NCI-H2196 (cell line): ENCODE measurements at regions not wholly inside any gene's neighbourhood (a gene's known extent, or its start where the extent isn't known, plus 50 kb on each side); places are given as distances from the start of the nearest gene placed in this dataset.

Source experiments
- DNase-seq: peaks from one replicate; lab custom pipeline; 2025; ENCODE audit not compliant: unreplicated experiment; lab: John Stamatoyannopoulos, UW

DNA sequence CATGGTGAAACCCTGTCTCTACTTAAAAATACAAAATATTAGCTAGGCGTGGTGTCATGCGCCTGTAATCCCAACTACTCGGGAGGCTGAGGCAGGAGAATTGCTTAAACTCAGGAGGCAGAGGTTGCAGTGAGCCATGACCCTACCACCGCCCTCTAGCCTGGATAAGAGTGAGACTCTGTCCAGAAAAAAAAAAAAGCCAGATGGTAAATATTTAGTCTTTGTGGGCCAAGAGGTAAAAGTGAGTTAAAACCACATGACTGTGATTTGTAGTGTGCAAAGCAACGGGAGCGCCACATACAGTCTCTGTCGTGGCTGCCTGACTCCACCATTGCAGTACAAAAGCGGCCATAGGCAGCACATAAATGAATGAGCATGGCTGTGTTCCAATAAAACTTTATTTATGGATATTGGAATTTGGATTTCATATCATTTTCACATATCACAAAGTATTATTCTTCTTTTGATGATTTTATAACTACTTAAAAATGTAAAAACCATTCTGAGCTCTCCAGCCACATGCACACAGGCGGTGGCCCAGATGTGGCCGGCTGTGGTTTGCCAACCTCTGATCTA, 51.8 kb upstream of the CASZ1 start:
- no peak for DNase-seq

DNA sequence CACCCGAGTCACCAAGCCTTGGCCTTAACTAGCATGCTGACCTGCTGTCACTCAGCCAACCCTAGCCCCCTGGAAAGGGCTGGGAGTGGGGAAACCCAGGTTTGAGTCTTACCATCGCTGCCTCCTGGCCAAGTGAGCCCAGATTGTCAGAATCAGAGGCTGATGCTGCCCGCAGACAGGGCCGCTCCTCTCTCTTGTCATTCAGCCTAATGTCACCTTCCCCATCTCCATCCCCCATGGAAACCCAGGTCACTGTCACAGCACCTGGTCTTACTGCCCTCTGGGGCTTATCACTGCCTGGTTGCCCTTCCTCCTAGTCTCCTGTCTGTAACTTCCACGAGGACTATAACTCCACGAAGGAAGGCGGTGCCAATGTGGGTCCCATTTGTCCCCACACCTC, 53.6 kb upstream of the CASZ1 start:
- DNase-seq: no peak

DNA sequence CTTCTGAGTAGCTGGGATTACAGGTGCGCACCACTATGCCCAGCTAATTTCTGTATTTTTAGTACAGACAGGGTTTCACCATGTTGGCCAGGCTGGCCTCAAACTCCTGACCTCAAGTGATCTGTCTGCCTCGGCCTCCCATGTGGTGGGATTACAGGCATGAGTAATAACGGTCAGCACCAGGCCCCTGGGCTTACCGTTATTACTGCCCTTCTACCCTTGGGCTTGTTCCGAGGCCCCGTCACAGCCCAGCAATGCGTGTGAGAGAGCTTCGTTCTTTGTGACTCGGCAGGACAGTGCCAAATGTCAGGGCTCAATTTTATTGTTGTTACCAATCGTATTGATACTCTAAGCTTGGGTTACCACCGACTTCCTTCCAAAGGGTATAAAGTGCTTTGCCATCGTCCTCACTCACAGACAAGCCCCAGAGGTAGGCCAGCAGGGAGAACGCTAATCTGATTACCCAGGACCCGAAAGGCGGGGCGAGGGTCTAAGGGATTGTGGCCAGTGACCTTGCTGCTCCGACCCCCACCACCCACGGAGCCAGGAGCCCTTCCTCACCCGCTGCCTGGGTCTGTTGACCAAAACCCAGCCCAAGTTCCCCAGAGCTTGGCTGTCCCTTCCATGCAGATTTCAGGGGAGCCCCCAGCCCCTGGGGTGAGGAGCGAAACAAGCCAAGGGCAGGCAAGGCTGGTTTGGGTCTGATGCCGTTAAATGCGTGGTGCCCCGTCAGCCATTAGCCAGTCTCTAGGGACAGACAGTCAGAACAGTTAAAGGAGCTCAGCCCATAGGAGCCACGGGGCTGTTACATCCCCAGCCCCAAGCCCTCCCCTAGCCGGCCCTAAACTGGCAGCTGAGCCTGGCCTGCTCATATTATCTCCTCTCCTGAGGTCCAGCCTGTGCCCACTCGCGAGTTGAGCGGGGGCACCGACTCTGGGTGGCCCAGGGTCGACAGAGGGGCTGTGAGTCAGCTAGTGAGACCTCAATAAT, 54.9 kb upstream of the CASZ1 start:
- DNase-seq: no peak

DNA sequence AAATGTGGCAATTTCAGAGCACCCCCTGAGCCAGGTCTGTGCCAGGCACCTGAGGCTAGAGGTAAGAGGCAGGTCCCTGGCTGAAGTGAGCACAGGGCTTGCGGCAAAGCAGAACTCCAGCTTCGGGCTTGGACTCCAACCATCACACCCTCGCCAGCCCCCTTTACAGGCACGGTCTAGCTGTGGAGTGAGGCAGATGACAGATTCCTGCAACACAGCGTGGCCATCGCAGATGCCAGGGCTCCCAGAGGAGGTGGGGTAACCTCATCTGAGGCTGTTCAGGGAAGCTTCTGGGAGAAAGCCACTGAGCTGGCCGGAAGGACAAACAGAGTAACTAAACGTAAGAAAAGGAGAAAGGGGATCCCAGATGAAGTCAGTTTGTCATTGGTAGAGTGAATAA, 55.6 kb upstream of the CASZ1 start:
- DNase-seq: no peak

DNA sequence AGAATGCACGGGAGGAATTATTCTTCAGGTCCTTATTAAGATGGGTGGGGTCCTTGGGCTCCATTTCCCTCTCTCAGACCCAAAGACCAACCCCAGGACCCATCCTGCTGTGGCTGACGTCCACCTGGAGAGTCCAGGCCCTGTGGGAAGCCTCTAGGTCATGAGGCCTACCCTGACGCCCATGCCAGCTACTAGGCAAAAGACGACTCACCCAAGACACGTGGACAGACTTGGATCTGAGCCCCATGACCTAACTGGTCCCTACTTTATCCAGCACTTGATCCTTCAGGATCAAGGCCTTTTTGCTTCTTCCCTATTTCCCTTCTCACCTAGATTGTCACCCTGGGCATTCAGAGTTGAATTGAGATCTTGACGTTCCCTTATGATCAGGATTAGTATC, 56.0 kb upstream of the CASZ1 start:
- DNase-seq: no peak

DNA sequence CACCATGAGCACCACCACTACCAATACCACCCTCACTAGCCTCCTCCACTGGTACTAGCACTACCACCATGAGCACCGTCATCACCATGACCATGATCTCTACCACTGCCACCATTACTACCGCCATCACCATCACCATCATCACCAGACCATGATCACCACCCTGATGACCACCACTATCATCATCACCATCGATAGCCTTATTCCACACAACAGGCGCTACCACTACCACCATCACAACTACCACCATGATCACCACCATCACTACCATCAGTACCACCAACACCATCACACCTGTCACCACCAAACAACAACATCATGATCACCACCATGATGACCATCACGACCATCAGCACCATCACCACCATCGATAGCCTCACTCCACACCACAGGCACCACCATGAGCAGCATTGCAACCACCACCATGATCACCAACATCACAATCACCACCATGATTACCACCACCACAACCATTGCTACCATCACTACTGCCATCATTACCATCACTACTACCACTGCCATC, 56.6 kb upstream of the CASZ1 start:
- no peak for DNase-seq

DNA sequence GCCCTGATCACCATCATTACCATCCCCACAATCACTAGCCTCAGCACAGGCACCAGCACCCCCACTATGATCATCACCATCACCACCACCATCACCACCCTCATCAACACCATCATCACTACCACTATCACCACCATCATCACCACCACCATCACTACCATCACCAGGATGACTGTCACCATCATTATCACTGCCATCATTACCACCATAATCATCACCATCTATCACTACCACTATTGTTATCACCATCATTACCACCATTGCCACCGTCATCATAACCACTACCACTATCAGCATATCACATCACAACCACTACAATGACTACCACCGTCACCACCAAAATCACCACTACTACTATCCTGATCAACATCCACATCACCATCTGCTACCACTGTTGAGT, 57.3 kb upstream of the CASZ1 start:
- DNase-seq: no peak

DNA sequence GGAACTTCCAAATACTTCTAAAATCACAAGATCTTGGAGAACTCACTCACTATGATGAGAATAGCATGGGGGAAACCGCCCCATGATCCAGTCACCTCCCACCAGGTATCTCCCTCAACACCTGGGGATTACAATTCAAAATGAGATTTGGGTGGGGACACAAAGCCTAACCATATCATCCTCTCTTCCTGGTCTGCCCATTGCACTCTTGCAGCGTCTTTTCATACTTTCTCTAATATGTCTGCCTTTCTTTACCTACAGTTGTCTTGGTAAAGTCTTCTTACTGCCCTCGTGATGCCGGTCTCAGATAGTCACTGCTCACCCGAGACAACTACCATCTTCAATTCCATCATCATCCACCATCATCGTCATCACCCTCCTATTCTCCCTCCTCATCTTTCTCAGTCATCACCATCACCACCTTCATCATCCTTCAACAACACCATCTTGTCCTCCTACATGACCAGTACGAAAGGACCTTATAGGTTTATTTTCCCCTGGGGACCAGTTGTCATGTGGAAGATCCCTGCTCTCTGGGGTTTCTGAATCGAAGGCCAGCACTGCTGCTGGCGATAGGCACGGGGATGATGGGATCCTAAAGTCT, 58.5 kb upstream of the CASZ1 start:
- DNase-seq: no peak

DNA sequence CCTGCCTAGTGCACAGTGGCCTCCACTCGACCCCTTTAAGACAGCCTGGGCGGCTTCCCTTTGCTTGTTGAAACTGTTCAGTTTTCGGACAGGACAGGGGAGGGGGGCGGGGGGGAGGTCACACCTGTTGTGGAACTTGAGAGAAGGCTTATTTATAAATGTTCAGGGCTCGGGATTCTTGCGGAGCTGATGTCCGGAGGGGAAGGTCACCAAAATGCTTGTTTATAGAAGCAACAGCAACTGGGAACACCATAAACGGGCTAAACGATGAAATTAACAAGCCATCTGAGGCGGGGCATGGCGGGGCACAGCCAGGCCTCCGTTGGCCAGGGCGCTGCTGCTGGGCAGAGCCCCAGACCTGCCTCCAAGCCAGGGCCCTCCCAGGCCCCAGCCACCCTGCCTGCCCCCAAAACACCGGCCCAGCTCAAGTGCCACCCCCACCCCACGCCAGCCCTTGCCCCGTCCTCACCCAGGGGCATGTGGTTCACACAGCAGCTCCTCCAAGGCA, 59.8 kb upstream of the CASZ1 start:
- no peak for DNase-seq

DNA sequence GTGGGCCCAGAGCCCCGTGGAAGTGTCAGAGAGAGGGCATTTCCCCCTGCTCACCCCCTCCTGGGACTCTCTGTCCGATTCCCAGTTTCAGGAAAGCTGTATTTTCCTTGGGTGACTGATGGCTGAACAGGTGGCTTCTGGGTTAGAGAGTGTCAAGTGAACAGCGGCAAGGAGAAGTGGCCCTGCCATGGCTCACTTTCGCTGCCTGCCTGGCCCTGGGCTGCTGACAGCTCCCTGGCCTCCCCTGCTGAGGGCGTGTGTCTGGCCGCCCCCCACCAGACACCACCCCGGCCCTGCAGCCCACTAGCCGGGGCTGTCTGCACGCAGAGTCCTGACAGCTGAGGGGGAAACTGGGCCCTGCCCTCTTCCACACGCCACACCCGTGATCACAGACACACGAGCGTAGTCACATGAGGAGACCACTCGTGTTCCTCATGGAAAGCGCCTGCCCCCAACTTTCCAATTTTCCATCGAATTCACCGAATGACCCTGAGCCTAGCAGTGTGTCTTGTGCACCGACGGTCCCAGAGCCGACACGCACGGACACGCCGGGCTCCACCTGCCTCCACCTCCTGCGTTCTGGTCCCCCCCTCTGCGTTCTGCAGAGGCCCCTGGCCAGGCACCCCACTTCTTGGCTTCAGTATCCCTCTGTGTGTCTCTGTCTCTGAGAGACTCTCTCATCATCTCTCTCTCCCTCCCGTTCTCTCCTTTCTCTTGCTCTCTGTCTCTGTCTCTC, 60.6 kb upstream of the CASZ1 start:
- no peak for DNase-seq

DNA sequence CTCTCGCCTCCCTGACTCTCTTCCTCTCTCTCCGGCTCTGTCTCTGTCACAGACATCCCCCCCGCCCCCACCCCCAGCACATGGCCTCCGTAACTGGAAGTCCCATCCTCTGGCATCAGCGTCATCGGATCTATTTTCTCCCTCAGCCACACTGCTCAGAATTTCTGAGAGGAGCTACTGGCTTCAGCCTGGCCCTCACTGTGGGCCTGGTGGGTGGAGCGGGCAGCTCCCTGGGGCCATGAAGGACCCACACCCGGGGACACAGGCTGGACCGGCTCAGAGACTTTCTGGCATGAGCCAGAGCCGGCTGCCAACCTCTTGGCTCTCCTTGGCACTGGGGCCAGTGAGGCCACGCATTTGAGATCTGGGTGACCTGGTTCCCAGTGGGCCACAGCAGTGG, 61.2 kb upstream of the CASZ1 start:
- no peak for DNase-seq

DNA sequence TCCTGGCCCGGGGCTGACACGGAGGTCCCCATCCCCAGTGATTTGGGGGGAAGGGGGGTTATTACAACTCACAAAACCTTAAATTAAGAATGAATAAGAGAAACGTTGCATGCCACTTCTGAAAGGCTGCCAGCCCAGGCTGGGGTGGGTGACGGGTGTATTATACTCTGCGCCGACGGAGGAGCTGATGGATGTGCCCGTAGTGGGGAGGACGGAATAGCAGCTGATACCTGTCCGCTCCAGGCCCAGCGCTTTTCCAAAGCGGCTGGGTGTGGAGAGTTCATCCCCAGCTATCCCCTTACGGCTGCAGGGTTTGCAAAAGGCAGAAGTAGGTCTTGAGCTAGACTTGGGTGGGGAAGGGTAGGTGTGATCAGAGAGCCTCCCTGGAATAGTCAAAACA, 63.8 kb upstream of the CASZ1 start:
- no peak for DNase-seq

DNA sequence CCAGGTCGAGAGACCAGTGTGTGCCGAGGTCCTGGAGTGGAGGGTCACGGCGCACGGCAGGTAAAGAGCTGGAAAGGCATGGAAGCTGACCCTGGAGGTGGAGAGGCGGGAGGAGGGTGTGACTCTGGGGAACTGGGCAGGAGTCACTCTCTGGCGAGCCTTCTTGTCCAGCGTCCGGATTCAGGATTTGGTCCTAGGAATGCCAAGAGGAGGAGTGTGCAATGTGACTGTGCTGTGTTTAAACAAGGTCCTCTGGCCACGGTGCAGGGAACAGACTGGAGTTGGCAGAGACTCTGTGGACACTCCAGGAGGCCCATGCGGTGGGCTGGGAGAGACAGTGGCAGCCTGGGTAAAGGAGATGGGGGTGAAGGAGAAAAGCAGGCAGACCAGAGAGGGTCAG, 64.2 kb upstream of the CASZ1 start:
- DNase-seq: no peak

DNA sequence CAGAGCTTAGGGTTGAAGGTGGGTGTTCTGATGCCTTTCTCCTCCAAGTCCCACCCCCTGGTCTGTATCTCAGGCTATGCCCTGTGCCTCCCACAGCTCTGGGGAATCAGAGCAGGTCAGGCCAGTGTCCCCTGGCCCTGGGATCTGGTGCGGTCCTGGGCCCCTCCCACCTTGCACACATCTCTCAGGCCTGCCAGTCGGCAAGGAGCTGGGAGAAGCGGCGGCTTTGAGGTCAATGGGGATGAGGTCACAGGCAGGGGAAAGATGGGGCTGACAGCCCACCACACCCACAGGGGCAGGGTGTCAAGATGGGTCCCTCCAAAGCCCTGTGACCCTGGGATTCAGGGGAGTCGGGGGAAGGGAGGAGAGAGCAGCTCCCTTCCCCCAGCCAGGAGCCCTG, 65.4 kb upstream of the CASZ1 start:
- no peak for DNase-seq

DNA sequence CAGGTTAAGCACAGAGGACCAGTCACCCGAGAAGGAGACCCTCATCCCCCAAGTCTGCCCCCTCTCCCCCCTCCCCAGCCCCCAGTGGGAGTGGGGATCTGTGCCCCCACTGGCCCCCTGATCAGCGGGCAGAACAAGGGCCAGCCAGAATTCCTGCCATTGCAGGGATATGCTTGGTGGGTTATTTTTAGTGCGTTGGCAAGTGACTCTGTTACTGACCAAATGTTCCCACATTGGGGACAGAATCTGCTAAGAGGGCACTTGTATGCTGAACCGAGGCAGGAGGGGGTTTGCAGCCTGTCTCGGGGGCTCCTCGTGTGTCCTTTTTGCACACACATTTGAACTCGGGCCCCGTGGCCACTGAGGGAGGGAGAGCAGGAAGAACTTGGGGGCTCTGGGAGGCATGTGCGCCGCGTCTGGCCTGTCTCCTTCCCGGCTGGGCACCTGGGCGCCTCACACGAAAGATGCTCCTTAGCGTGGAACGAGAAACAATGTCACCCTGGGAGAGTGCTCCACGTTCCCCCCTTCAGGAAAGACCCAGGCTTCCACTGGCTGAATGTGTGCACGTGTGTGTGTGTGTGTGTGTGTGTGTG, 66.4 kb upstream of the CASZ1 start:
- DNase-seq: no peak

DNA sequence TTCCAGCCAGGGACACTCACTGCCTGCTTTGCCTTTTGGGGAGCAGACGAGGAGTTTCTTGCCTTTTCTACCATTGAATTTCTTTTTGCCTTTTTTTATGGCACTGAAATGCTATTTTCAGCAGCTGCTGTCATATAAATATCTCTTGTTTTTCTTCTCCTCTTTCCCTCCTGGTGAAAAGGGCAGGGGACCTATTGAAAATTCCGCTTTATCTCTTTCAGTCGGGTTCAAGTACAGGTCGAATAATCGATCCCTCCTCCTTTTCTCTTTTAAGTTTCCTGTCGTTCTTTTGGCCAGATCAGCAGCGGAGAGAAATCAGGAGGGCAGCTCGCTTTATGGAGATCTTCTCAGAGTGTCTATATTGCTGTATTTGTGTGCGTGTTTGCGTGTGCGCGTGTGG, 67.4 kb upstream of the CASZ1 start:
- no peak for DNase-seq

DNA sequence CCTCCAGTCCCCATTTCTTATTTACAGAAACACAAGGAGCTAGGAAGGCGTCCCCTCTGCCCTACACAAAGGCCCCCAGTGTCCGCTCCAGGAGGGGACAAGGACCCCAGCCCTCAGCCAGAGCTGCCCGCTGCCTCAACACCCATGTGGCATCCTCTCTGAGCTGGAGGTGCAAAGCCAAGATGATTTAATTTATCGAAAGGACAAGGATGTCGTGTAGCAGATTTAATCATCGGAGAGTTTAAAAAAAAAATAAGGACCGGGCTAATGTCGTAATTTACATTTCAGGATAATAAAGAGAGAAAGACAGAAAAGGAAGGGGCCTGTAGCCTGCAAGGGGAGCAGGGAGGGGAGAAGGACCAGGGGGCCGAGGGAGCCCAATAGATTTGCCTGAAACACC, 68.3 kb upstream of the CASZ1 start:
- no peak for DNase-seq

DNA sequence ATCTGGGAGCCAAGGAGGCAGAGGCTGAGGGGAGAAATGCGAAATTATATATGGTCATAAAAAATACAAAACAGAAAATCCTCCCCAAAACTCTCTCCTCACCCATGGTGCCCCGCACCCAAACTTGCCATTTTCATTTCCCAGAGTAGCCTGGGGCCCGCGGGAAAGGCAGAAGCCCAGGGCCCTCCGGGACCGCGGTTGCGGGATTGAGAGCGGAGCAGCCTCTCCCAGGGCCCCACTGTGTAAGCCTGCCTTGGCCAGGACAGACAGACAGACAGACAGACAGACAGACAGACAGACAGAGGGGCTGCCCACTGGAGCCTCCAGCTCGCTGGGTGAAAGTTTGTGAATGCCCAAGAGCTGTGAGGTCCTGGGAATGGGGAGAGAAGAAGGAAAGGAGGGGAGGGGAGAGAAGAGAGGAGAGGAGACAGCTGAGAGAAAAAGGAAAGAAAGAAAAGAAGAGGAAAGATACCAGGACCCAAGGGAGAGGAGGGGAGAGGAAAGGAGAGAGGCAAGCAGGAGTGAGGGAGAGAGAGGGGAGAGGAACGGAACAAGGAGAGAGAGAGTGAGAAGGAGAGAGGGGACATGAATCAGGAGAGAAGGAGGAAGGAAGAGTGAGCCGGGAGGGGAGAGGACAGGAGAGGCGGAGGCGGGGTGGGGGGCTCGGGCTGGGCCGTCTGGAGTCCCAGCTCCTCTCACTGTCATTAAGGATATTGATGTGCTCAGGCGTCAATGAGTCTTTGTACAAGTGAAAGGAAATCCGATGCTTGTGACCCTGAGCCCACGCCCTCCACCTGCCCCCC, 69.3 kb upstream of the CASZ1 start:
- no peak for DNase-seq

DNA sequence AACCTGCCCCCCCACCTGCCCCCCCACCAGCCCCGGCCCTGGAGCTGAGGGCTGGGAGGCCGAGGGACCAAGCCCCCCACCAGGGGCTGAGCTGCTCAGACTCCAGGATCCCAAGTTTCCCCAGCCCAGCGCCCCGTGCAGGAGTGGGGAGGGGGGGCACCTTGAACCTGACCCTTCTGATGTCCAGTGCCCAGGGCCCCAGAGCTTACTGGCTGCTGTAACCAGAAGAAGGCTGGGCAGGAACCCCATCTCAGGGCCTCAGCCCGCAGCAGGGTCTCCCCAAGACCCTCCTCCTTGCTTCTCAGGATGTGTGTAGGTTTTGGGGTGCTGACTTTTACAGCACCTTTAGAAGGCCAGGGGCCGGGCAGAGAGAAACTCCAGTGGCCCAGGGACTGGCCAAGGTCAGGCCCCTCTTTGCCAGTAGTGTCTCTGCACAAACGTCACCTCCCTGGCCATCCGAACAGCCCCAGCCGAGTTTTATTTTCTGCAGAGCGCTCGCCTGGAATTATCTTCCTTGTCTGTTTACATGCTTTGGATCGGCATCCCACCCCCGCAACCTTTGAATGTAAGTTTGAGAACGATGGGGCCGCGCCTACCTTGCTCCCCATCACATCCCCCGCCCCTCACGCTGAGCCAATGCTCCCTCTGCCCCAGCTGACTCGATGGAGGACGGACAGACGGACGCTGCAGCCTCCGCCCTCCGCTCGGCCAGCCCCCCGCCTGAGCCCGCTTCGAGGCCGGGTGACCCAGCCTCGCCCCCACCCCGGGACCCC, 70.1 kb upstream of the CASZ1 start:
- peak; percentile 50 for DNase-seq
